NT2/D1 (cell line): ENCODE measurements at regions not wholly inside any gene's neighbourhood (a gene's known extent, or its start where the extent isn't known, plus 50 kb on each side); places are given as distances from the start of the nearest gene placed in this dataset.

ENCODE experiments used
- YY1 ChIP-seq: IDR thresholded peaks from 2 replicates; pipeline ENCODE4 v1.6.1; 2011; ENCODE audit not compliant: insufficient read length, insufficient read depth
- ZNF274 ChIP-seq: IDR thresholded peaks from 2 replicates; pipeline ENCODE4 v1.6.1; 2011; ENCODE audit warnings: mild to moderate bottlenecking, low read depth, low read length

DNA sequence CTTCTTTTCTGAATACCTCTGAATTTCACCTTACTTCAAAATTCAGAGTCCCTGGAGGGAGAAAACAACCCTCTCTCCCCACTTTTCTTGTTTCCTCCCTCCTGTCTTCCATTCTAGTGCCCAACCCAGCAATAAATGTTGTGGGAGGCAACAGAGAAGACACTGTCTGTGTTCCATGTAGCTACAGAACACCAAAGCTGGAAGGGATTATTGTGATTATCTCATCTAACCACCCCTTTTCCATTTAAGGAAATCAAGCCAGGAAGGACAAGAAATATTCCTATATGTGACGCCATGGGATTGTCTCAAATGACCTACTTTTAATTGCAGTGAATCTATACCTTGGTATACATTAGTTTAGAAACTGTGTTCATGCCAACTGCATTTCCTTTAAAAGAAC, 476.6 kb upstream of the TNC start:
- TF ChIP-seq ZNF274 (no peak), YY1 (no peak)
